ENCODE measurements at regions not wholly inside any gene's neighbourhood (a gene's known extent, or its start where the extent isn't known, plus 50 kb on each side); places are given as distances from the start of the nearest gene placed in this dataset.

DNA sequence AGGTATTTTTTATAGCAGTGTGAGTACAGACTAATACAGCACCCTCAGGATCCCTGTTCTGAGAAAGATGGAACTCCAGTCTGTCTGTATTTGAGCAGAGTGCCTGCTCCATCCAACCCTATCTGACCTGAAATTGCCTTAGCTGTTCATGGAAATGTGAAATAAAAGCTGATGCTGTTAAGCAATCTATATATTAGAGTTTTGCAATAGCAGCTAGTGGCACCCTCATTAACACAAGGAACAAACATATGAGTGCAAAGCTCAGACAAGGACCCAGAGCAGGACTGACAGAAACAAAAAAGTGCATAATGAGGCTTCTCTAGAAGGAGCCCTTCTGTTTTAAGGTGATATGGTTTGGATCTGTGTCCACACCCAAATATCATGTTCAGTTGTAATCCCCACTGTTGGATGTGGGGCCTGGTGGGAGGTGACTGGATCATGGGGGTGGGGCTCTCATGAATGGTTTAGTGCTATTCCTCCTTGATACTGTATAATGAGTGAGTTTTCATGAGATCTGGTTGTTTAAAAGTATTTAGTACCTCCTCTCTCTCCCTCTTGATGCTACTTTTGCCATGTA is 272.9 kb upstream of the KLF3 start:
- TF ChIP-seq, protein P1, sequence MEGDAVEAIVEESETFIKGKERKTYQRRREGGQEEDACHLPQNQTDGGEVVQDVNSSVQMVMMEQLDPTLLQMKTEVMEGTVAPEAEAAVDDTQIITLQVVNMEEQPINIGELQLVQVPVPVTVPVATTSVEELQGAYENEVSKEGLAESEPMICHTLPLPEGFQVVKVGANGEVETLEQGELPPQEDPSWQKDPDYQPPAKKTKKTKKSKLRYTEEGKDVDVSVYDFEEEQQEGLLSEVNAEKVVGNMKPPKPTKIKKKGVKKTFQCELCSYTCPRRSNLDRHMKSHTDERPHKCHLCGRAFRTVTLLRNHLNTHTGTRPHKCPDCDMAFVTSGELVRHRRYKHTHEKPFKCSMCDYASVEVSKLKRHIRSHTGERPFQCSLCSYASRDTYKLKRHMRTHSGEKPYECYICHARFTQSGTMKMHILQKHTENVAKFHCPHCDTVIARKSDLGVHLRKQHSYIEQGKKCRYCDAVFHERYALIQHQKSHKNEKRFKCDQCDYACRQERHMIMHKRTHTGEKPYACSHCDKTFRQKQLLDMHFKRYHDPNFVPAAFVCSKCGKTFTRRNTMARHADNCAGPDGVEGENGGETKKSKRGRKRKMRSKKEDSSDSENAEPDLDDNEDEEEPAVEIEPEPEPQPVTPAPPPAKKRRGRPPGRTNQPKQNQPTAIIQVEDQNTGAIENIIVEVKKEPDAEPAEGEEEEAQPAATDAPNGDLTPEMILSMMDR (IDR thresholded peaks at IDR 0.05; ENCODE audit: low read depth, low read length) = no peak
- ChIA-PET POLR2A (no interaction called here), CTCF (no interaction called here)

DNA sequence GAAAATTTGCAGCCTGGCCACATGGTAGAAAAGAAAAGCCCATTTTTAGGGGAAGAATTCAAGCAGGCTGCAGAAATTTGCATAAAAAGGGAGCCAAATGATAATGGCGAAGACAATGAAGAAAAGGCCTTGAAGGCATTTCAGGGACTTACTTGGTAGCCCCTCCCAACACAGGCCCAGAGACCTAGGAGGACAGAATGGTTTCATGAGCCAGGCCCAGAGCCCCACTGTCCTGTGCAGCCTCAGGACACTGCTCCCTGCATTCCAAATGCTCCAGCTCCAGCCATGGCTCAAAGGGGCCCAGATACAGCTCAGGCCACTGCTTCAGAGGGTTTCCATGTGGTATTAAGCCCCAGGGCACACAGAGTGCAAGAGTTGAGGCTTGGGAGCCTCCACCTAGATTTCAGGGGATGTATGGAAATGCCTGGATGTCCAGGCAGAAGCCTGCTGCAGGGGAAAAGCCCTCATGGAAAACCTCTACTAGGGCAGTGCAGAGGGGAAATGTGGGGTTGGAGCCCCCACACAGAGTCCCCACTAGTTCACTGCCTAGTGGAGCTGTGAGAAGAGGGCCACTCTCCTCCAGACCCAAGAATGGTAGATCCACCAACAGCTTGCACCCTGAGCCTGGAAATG is 271.7 kb upstream of the KLF3 start:
- Histone ChIP-seq H3K27me3 (ENCODE audit: control insufficient read depth, insufficient read depth, low read length) (no peaks in the 10 kb centered on the region), H3K27ac (ENCODE audit: low read depth, low read length) (no peak overlapping the region), H3K4me3 (ENCODE audit: low read depth, low read length) (no peak overlapping the region), H3K9me3 (ENCODE audit: control insufficient read depth, insufficient read depth, low read length) (peaks cover 5% of the 10 kb centered on the region; the same call in 1 of the 2 replicates)
- TF ChIP-seq, protein P1 (IDR thresholded peaks at IDR 0.05; ENCODE audit: low read depth, low read length) = no peak
- ChIA-PET POLR2A (no interaction called here), CTCF (no interaction called here)
- no peak for DNase-seq (ENCODE audit: low read depth, low spot score)

More for the DNA sequence above, 272.9 kb upstream of the KLF3 start:
- H3K4me3 ChIP-seq (ENCODE audit: low read depth, low read length) = no peak overlapping the region
- DNase-seq (ENCODE audit: low read depth, low spot score) = no peak
- peaks cover 5% of the 10 kb centered on the region; the same call in 1 of the 2 replicates for H3K9me3 ChIP-seq (ENCODE audit: control insufficient read depth, insufficient read depth, low read length)
- no peaks in the 10 kb centered on the region for H3K27me3 ChIP-seq (ENCODE audit: control insufficient read depth, insufficient read depth, low read length)
- H3K27ac ChIP-seq (ENCODE audit: low read depth, low read length) = no peak overlapping the region

DNA sequence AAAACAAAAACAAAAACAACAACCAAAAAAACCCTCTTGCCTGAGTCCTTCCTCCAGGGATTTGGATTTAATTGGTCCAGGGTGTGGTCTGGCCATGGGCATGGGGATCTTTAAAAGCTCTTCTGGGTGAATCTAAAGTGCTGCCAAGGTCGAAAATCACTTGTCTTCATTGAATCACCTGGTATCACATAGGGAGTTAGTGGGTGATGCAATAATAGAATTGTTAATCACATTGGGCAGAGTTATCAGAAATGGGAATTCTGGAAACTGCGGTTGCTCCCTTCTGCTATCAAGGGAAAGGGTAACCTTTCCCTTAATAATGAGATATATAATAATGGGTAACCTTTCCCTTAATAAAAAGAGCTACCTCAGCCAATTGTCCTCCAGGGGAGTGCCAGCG is 267.9 kb upstream of the KLF3 start:
- ChIA-PET CTCF (no interaction called here), POLR2A (no interaction called here)
- TF ChIP-seq, protein P1 (IDR thresholded peaks at IDR 0.05; ENCODE audit: low read depth, low read length) = no peak

DNA sequence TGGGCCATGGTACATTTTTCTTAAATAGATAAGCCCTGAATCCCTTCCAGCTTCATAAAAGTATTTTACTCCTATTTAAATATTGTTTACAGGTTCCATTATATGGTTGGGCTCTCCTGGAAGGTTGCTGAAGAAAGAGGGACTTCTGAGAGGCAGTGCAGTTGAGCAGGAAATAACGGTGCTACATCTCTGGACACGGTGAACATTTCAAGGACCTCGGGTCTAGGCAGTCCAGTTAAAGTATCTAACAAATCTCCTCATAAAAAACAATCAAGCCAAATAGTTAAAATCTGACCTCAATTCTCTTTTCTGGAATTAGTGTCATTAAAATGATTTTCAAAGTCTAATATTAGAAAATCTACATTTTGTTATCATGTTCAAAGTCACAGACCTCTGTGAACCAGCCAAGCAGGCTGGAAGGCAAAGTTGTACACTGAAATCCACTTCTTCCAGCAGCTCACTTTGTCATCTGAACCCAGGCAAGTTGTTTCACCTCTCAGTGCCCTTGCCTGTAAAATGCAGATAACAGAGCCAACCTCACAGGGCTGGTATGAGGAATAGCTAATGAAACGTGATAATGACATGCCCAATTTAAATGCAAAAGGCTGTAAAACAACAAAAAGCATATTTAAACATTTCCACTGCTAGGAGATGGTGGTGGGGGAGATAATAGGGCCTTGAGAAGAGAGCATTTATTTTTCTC is 267.0 kb upstream of the KLF3 start:
- TF ChIP-seq, protein P1 (IDR thresholded peaks at IDR 0.05; ENCODE audit: low read depth, low read length) = no peak
- ChIA-PET CTCF (no interaction called here), POLR2A (interaction anchor here (0.8 kb wide), 1 partner anchor 300 kb away, joined by 12 read pairs; no protein-coding TSS in a partner anchor)
- Histone ChIP-seq H3K27ac (ENCODE audit: low read depth, low read length) (no peak overlapping the region), H3K27me3 (ENCODE audit: control insufficient read depth, insufficient read depth, low read length) (no peaks in the 10 kb centered on the region), H3K4me3 (ENCODE audit: low read depth, low read length) (no peak overlapping the region), H3K9me3 (ENCODE audit: control insufficient read depth, insufficient read depth, low read length) (peaks cover 5% of the 10 kb centered on the region; the same call in 1 of the 2 replicates)
- DNase-seq (ENCODE audit: low read depth, low spot score) = no peak

More for the DNA sequence above, 267.9 kb upstream of the KLF3 start:
- Histone ChIP-seq H3K9me3 (ENCODE audit: control insufficient read depth, insufficient read depth, low read length) (peaks cover 5% of the 10 kb centered on the region; the same call in 1 of the 2 replicates), H3K27me3 (ENCODE audit: control insufficient read depth, insufficient read depth, low read length) (no peaks in the 10 kb centered on the region), H3K4me3 (ENCODE audit: low read depth, low read length) (no peak overlapping the region), H3K27ac (ENCODE audit: low read depth, low read length) (no peak overlapping the region)
- no peak for DNase-seq (ENCODE audit: low read depth, low spot score)

DNA sequence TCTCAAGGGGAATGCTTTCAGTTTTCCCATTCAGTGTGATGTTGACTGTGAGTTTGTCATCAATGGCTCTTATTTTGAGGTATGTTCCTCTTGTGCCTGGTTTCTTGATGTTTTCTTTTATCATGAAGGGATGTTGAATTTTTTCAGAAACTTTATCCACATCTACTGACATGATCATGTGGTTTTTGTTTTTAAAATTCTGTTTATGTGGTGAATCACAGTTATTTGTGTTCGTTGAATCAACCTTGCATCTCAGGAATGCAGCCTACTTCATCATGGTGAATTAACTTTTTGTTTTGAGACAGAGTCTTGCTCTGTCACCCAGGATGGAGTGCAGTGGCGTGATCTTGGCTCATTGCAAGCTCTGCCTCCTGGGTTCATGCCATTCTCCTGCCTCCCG is 263.1 kb upstream of the KLF3 start:
- Histone ChIP-seq H3K27ac (ENCODE audit: low read depth, low read length) (no peak overlapping the region), H3K4me3 (ENCODE audit: low read depth, low read length) (no peak overlapping the region), H3K27me3 (ENCODE audit: control insufficient read depth, insufficient read depth, low read length) (no peaks in the 10 kb centered on the region), H3K9me3 (ENCODE audit: control insufficient read depth, insufficient read depth, low read length) (no peaks in the 10 kb centered on the region)
- ChIA-PET POLR2A (no interaction called here), CTCF (no interaction called here)
- TF ChIP-seq, protein P1 (IDR thresholded peaks at IDR 0.05; ENCODE audit: low read depth, low read length) = no peak
- no peak for DNase-seq (ENCODE audit: low read depth, low spot score)
